Neural cell (in vitro differentiated cells): ENCODE measurements at regions not wholly inside any gene's neighbourhood (a gene's known extent, or its start where the extent isn't known, plus 50 kb on each side); places are given as distances from the start of the nearest gene placed in this dataset.

Experiments used
- TAF1 ChIP-seq: IDR thresholded peaks from 2 replicates; pipeline ENCODE4 v1.6.1; 2012; ENCODE audit warnings: low read depth
- TF ChIP-seq, protein P1 (sequence below): fragments of 450-650 bp; IDR thresholded peaks from 2 replicates; pipeline ENCODE4 v1.5.1; 2014; ENCODE audit warnings: antibody characterized with exemption, mild to moderate bottlenecking, moderate library complexity; ENCODE audit not compliant: poor library complexity, severe bottlenecking
- TF ChIP-seq, protein P2 (sequence below): IDR thresholded peaks from 2 replicates; pipeline ENCODE4 v1.6.1; 2012; ENCODE audit warnings: borderline replicate concordance

DNA sequence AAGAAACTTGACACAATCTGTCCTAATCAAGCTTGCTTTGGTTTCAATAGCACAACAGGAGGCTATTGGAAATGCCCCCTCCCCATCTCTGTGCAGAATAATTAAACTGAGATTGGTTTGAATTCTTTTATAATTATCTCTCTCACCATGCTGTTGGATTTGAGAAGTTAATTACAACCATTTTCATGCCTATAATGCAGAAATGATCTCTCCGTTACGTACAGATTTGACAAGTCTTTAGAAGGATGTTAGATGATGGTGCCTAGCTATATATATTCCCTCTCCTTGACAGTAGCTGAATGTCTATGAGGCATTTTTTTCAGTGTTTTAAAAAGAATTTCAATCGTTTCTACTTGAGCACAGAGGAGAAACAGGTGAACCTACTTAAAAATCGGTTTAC lies 488.4 kb upstream of the TECRL start:
- TF ChIP-seq, protein P1, sequence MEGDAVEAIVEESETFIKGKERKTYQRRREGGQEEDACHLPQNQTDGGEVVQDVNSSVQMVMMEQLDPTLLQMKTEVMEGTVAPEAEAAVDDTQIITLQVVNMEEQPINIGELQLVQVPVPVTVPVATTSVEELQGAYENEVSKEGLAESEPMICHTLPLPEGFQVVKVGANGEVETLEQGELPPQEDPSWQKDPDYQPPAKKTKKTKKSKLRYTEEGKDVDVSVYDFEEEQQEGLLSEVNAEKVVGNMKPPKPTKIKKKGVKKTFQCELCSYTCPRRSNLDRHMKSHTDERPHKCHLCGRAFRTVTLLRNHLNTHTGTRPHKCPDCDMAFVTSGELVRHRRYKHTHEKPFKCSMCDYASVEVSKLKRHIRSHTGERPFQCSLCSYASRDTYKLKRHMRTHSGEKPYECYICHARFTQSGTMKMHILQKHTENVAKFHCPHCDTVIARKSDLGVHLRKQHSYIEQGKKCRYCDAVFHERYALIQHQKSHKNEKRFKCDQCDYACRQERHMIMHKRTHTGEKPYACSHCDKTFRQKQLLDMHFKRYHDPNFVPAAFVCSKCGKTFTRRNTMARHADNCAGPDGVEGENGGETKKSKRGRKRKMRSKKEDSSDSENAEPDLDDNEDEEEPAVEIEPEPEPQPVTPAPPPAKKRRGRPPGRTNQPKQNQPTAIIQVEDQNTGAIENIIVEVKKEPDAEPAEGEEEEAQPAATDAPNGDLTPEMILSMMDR: no peak
- TF ChIP-seq TAF1: no peak
- TF ChIP-seq, protein P2, sequence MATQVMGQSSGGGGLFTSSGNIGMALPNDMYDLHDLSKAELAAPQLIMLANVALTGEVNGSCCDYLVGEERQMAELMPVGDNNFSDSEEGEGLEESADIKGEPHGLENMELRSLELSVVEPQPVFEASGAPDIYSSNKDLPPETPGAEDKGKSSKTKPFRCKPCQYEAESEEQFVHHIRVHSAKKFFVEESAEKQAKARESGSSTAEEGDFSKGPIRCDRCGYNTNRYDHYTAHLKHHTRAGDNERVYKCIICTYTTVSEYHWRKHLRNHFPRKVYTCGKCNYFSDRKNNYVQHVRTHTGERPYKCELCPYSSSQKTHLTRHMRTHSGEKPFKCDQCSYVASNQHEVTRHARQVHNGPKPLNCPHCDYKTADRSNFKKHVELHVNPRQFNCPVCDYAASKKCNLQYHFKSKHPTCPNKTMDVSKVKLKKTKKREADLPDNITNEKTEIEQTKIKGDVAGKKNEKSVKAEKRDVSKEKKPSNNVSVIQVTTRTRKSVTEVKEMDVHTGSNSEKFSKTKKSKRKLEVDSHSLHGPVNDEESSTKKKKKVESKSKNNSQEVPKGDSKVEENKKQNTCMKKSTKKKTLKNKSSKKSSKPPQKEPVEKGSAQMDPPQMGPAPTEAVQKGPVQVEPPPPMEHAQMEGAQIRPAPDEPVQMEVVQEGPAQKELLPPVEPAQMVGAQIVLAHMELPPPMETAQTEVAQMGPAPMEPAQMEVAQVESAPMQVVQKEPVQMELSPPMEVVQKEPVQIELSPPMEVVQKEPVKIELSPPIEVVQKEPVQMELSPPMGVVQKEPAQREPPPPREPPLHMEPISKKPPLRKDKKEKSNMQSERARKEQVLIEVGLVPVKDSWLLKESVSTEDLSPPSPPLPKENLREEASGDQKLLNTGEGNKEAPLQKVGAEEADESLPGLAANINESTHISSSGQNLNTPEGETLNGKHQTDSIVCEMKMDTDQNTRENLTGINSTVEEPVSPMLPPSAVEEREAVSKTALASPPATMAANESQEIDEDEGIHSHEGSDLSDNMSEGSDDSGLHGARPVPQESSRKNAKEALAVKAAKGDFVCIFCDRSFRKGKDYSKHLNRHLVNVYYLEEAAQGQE: peak; percentile 39
